ENCODE measurements at regions not wholly inside any gene's neighbourhood (a gene's known extent, or its start where the extent isn't known, plus 50 kb on each side); places are given as distances from the start of the nearest gene placed in this dataset.
"Not testable (repeated sequence)": the region's sequence is repeated elsewhere in the genome, so short reads cannot be mapped to it uniquely, and the experiment has no call there.

DNA sequence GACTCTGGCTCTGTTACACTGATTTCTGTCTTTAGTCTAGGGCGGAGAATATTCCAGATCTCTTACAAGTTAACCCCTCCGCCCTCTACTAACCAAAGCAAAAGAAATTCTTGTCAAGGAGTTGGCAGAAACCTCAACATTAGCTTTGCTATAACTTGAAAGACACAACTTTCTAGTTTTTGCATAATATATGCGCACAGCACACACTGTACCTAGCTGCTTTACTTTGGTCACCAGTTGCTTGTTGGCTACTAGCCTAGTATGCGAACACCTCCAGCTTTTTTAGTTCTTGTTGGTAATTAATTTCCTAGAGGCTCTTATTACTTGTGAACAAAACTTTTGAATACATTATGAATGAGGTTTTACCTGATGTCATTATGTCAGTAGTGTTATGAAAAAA is 348.8 kb upstream of the C2CD4B start:
- DNase-seq, result no peak

DNA sequence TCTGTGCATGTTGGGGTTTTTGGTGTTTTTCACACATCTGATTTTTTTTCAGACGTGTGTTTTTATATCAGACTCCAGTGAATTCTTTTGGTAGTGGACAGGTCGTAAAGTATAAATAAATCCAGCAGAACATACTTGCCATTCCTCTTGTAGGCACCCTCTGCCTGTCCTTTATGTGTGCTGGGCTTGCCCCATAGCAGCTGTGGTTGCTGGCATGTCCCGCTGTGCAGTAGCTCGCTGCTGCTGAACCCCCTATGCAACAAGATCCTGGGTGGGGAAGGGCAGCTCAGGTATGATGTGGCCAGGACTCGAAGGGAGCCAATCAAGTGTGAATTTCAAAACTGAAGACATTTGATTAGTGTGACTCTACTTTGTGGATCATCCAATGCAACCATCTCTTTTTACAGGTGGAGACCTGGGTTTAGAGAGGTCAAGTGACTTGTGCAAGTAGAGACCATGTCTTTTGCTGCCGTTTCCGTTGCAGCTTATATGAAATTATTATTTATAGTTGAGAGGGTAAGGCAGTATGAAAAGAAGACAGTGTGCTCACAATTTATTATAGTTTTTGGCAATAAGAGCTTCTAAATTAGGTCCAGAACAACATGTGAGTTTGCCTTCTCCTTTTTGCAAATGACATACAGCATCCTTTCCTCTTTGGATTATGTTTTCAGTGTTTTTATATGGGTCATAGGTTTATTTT is 350.8 kb upstream of the C2CD4B start:
- no peak for DNase-seq

DNA sequence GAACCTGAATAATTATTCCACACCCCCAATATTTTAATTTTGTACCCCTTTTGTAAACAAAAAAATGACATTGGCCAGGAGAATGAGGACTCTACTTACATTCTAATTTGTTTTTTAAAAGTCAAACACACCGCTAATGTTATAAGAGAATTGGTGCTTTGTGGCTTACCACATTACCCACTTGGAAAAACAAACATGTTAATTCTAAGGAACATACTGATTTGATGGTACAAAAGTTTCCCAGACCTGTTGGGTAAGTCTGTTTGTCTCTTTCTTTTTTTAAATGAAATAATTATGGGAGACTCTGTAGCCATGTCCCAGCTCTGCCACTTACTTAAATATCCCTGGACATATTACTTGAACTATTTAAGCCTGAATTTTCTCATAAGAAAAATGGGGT is 352.5 kb upstream of the C2CD4B start:
- DNase-seq, result no peak

DNA sequence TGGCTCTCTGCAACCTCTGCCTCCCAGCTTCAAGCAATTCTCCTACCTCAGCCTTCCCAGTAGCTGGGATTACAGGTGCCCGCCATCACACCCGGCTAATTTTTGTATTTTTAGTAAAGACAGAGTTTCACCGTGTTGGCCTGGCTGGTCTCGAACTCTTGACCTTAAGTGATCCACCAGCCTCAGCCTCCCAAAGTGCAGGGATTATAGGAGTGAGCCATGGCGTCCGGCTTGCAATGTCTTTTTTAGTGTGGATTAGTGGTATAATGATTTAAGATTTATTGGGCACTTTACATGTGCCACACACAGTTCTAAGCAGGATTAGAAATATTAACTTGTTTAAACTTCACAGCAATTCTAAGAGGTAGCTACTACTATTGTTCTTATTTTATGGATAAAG is 353.6 kb upstream of the C2CD4B start:
- DNase-seq, result not testable (repeated sequence)

DNA sequence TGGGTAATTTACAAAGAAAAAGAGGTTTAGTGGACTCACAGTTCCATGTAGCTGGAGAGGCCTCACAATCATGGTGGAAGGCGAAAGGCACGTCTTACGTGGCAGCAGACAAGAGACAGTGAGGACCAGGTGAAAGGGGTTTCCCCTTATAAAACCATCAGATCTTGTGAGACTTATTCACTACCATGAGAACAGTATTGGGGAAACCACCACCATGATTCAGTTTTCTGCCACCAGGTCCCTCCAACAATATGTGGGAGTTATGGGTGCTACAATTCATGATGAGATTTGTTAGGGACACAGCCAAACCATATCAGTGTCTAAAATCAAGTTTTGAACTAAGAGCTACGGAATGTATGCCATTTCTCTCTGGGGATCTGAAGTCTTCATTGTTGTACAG is 354.8 kb upstream of the C2CD4B start:
- no peak for DNase-seq

DNA sequence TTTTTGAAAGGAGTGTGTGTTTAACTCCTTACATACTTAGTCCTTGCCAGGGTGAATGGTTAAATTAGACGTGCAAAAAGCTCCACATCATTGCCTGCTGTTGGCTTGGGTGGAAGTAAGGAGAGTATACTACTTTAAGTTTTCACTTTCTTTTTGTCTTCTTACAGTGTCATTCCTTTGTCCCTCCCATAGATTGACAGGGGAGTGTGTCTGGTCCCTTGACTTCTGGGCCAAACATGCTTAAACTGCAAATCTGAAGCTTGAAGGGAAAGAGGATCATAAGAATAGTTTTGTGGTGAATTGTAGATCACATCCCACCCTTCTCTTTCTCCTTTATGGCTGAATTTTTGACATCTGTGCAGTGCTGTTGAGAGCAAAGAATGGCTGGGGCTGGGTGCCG is 355.8 kb upstream of the C2CD4B start:
- DNase-seq, result no peak

DNA sequence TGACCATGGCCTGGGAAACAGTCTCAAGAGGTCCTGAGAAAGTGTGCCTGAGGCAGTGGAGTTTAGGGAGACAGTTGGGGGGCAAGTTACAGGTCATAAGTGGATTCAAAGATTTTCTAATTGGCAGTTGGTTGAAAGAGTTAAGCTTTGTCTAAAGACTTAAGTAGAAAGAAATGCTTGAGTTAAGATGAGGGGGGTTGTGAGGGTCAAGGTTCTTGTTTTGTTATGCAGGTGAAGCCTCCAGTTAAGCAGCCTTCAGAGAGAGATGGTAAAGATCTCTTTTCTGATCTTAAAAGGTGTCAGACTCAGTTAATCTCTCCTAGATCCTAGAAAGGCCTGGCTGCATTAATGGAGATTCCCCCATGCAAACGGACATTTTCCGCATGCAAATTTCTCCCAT is 356.3 kb upstream of the C2CD4B start:
- DNase-seq, result no peak

DNA sequence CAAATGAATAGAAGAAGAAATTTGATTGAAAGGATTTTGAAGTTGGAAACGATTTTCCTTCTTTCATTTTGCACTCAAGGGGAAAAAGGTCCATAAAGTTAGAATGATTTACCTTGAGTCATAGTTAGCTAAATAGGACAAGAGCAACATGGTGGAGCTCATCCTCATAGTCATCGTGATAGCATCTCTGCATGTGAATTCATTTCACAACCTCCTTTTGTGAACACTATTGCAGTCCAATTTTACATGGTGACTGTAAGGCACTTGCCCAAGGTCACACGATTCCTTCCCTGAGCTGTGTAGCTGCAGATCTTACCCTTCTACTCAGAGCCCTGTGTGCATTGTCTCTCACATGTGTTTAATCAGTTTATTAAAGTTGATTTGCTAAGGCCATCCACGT is 359.8 kb upstream of the C2CD4B start:
- DNase-seq, result no peak

DNA sequence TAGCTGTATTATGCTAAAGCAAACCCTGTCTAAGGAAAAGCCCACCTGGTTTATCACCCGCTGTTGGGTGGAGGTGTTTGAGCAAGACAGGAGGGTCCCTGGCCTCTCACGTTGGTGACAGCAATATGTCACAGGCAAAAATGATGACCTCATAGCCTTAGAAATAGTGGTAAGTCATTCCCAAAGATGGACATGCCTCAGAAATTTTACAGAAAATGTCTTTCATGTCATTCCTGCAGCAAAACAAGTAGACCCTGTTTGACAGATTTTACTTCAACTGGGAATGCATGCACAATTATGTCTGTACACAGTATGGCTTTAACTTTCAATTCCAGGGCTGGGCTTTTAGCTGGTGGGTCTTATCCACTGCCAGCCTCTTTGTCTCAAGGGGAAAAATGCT is 362.3 kb upstream of the C2CD4B start:
- no peak for DNase-seq

DNA sequence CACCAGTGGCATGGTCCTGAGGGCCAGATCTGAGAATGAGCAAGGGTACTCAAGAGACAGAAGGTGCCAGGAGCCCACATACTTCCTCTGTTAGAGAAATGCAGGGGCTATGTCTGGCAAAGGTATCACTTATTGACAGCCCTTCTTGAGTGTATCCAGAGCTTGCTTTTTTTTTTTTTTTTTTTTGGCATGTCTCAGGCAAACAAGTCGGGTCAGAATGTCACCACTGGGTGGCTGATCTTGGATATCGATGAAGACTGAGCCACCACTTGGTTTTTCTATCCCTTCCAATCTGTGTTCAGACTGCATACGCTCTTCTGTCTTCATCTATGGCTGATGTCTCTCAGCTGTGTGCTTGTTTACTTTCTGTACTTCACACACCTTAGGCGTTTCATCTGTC is 363.4 kb upstream of the C2CD4B start:
- DNase-seq, result no peak

DNA sequence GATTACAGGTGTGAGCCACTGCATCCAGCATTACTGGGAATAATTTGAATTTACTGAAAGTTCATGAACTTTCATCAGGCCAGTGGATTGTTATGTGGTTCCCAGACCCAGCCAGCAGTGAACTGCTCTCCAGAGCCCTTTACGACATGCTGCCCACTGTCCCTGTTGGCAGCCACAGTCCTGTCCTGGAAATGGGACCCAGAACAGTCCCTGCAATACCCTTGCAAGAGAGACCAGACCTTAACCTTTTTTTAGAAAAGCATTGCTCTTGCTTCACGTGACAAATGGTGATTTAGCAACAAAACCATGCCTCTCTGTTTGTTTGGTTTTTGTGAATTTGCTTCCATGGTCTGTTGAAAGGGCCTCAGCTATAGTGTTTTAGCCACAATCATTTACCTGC is 367.3 kb upstream of the C2CD4B start:
- no peak for DNase-seq

DNA sequence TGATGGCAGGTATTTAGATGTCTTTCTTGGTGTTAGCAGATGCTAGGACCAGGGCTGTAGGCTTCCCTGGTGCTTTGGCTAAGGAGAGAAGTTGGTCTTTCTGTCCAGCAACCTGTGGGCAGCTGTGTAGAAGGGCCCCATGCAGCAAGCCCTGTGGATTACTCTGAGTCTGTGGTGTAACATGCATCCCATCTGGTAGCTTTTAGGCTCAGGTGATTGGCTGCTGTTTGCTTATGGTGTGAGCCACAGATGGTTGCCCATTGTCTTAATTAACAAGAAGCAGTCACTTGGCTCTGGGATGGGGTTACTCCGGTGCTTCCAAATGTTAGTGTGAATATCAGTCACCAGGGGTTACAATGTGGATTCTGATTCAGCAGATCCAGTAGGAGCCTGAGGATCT is 368.6 kb upstream of the C2CD4B start:
- DNase-seq, result no peak

DNA sequence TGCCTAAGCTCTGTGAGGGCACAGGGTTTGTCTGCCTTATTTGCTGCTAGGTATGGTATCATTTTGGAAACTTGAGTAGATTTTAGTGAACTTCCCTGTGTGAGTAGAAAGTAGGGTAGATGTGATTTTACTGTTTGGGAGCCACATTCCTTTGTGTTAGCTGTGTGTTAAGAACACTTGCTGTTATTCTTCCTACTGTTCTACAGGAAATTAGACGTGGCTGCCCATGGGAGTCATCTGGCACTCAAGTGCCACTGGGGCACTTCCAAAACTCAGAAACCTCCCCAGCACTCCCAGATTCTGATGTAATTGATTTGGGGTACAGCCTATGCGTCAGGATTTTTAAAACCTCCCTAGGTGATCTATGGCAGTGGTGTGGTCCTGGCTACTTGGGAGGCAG is 369.9 kb upstream of the C2CD4B start:
- no peak for DNase-seq

DNA sequence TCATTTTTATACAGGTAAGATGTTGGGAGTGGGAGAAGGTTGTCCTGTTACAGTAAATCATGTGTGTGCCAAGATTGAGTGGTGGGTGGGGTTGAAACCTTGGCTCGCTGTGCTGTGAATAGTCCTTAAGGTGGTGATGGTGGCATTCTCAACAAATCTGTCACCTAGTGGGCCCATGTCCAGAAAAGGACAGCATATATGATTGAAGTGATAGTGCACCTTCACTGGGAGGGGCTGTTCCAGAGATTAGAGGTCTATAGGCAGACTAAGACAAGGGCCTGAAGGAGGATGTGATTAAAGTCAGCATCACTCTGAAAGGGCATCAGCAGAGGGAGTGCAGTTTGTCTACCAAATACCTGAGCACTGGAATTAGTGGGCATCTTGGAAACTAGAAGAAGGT is 374.2 kb upstream of the C2CD4B start:
- no peak for DNase-seq

DNA sequence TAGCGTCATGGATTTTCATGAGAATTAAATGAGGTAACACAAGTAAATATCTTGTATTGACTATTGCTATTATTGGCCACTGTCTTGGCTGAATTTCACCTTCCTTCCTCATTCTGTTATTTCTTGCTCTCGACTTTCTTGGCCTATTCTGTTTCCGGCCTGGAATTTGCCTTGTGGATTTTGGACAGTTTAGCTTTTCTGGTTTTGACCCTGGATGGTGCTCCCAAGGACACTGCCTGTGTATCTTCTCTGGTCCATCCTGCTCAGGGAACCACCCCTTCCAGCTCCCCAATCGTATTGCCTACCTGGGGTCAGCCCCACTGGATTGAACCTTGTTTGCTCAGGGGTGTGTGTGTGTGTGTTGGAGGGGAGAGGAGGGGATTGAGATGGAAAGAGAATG is 376.2 kb upstream of the C2CD4B start:
- DNase-seq, result no peak

DNA sequence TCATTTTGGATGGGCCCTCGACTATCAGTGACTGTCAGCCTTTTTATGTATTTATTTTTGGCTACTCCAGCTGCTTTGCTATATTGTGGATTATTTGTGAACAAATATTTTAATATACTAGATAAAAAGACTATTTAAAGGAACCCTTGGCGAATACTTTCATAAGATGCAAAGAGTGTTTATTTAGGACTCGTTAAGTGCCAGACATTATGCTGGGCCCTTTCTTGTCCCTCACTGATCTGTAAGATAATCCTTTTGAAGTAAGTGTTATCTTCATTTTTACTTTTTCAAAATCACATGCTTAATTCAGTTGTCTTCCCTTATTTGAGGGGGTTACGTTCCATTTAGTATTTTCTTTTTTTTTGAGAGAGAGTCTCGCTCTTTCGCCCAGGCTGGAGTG is 376.8 kb upstream of the C2CD4B start:
- DNase-seq, result no peak

DNA sequence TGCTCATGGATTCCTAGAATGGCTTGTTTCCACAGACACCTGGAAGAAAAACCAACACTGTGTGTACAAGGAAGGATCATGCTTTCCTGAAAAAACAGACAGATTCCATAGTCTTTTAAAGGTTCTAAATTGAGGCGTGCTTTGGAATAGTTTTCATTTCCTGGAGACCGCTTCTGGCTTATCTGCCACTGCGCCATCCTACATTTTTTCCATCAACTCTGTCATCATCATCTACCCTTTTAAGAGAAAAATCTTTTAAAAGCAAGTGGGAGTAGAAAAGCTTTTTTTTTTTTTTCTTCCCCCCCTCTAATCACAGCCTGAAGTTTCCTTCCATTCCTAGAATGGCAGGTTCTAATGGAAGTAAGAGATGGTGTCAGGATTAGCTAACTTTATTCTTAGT is 379.4 kb upstream of the C2CD4B start:
- no peak for DNase-seq

DNA sequence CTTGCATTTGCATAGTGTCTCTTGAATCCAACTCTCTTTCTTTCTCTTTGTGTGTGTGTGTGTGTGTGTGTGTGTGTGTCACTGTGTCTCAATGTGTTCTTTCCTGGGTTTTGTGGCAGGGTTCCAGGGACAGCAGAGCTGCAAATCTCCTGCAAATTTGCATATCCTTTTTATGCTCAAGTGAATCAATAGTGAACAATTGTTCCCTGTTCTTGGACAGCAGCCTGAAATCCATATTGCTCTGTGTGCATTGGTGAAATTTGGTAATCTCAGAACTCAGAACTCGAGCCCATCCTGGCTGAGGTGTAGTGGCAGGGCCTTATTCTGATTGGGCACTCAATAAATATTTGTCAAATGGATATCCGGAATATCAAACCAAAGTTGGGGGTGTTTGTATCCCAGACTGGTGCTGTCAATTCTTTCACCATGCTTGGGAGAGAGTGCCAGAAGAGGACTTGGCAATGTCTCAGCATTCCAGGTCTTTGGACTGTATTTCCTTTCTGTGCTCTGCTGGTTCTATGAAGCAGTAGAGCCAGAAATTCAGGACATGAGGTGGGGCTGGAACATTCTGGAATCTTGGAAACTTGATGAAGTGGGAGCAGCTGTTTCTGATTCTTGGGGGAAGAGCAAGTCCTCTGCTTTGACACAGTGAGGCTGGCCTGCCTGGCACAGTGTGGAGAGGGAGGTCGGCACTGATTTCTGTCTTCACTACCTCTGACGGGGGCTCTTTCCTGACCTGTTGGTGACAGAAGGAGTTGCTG is 380.6 kb upstream of the C2CD4B start:
- no peak for DNase-seq

DNA sequence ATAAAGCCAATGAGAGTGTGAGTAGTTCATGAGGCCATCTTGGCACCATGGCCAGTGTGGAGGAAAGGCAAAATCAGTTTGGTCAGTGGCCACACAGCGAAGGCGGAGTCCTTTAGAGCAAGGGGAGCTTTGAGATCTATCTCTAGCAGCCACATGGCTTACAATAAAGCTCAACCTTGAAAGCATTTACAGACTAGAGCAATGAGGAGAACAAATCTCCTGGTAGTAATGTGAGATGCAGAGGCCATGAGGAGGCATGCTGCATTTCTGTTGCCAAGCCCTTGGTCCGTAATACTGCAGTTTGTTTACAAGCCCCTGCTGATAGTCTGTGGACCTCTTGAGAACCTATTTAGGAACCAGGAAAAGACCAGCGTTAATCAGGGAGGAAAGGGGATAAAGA is 381.5 kb upstream of the C2CD4B start:
- no peak for DNase-seq

DNA sequence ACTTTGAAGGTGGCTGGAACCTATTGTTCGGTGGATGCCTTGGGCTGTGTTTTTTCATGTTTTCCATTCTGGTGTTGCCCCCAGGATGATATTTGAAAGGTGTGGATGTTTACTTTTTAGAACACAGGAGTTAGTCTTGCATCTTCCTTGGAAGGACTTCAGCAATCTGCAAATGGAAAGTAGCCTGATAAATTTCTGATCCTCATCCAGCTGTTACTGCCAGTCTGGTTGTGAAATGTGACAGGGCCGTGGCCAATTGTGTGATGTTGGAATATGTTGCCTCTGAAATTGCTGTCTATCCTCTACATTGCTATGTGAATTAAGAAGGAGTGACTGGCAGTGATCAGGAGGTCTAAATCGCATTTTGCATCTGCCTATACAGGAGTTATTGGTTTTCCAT is 382.5 kb upstream of the C2CD4B start:
- no peak for DNase-seq

DNA sequence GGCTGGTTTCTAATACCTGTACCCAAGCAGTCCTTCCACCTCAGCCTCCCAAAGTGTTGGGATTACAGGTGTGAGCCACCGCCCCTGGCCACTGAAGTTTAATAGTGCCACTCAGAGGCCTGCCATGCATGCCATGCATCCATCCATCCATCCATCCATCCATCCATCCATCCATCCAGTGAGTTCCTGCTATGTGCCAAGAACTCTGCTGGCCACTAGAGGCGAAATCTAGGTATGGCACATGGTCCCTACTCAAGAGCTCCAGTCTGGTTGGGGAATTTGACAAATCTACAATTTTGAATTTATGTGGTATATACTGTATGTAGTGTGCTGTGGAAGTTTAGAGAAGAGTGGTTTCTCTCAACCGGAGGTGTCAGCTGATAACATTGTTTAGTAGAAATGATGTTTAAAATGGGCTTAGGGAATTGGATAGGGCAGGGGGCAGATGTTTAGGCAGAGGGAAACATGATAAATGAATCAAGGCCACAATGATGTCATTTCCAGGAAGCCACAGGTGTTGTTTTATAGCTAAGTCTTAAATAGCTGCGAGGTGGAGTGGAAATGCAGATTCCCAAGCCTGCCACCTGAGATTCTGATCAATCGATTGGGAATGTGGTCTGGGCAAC is 384.4 kb upstream of the C2CD4B start:
- peak in 1 of 2 donors; percentile 31 for DNase-seq

DNA sequence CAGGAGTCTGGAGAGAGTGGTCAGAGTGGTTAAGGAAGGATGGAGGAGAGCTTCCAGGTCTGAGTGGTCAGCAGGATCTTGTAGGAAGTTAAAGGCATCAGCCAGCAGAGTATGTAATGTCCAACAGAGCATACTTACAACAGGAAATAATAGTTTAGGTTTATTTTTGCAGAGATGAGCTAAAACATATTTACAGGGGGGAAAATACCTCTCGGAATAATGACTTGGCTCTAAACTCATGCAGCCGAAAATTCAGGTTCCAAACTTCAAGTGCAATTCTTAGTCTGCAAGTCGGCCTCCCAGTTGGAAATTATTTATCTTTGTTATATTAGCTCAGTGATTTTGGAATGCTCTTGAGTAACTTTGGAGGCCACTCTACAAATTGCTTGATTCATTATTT is 385.0 kb upstream of the C2CD4B start:
- no peak for DNase-seq

DNA sequence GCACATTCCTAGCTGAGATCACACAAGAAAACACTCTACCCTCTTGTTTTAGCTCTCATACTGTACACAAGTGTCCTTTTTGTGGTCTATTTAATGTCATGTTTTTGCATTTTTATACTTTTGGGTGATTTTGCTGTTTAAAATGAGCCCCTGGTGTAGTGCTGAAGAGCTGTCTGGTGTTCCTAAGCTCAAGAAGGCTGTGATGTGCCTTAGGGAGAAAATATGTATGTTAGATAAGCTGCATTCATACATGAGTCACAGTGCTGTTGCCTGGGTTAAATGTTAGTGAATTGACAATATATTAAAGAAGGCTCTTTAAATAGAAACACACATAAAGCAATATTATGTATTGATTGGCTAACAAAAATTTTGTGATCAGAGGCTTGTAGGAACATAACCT is 387.4 kb upstream of the C2CD4B start:
- no peak for DNase-seq

DNA sequence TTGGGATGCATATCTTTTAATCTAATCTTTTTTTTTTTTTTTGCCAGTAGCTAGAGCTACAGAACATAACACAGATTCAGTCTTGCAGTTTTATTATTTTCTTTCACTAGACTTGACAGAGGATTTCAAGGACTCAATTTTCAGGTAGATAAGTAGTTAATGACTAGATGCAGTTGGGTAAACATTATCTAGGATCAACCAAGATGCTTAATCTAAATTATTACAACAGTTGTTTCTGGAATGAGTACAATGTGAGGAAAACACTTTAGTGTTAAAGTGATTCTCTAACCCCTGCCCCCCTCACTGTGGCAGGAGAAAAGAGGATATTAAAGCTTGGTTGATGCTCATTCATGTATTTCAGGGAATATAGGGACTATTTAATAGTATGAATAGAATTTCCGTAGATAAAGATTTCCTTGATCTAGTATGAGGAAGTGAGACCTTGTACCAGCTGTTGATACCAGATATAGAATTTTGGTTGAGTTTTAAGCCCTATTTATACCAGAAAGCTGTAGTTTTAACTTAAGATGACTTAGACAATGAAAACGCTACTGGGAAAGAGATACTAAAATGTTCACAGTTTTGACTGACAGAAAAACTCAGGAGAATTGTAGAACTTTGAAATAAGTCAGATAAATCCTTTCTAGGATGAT is 389.0 kb upstream of the C2CD4B start:
- no peak for DNase-seq
